ENCODE measurements at regions not wholly inside any gene's neighbourhood (a gene's known extent, or its start where the extent isn't known, plus 50 kb on each side); places are given as distances from the start of the nearest gene placed in this dataset.

GRCh38 chr20:12345978-12346377 is 428.3 kb downstream of the BTBD3 start:
- no peak for TF ChIP-seq CTCF (IDR thresholded peaks at IDR 0.05)
- no peak for TF ChIP-seq EZH2 (IDR thresholded peaks at IDR 0.05; ENCODE audit: borderline replicate concordance, insufficient read depth, low read depth, low read length, poor library complexity, severe bottlenecking)

All from B cell (primary cell).